ENCODE measurements at regions not wholly inside any gene's neighbourhood (a gene's known extent, or its start where the extent isn't known, plus 50 kb on each side); places are given as distances from the start of the nearest gene placed in this dataset.

GRCh38 chr13:37209621-37210580 is 104.4 kb upstream of the CSNK1A1L start:
- no peak overlapping the region for H3K4me3 Mint-ChIP-seq
- no peaks in the 10 kb centered on the region for H3K36me3 Mint-ChIP-seq

GRCh38 chr13:37207691-37208451 is 102.4 kb upstream of the CSNK1A1L start:
- no peak for DNase-seq
- Histone ChIP-seq H3K4me3 (ENCODE audit: low read length) (no peak overlapping the region), H3K9me3 (ENCODE audit: control insufficient read depth, insufficient read depth, low read length) (no peaks in the 10 kb centered on the region), H3K4me1 (ENCODE audit: control insufficient read depth, insufficient read depth, low read length) (no peaks in the 10 kb centered on the region), H3K27me3 (ENCODE audit: control insufficient read depth, insufficient read depth, low read length) (no peaks in the 10 kb centered on the region), H3K27ac (ENCODE audit: low read length) (no peak overlapping the region), H3K36me3 (ENCODE audit: control insufficient read depth, insufficient read depth, low read length) (no peaks in the 10 kb centered on the region)
- no peak overlapping the region for H3K27ac Mint-ChIP-seq
- intact Hi-C loops (cut with micrococcal nuclease) = no loop called here
- no peak for ATAC-seq
- H3K4me3 Mint-ChIP-seq = no peak overlapping the region
- H3K36me3 Mint-ChIP-seq = no peaks in the 10 kb centered on the region
- H3K9me3 Mint-ChIP-seq = peaks cover 6 to 8% of the 10 kb centered on the region in 2 donors
- H3K27me3 Mint-ChIP-seq (ENCODE audit: low read depth in 2 of 2) = no peaks in the 10 kb centered on the region
- no peaks in the 10 kb centered on the region for H3K4me1 Mint-ChIP-seq
- TF ChIP-seq CTCF (IDR thresholded peaks at IDR 0.05) = no peak
- 100% methylated on average over 1 of the region's 4 CpGs for WGBS (ENCODE audit: insufficient coverage)

More at GRCh38 chr13:37209621-37210580, 104.4 kb upstream of the CSNK1A1L start:
- no peak overlapping the region for H3K4me3 ChIP-seq (ENCODE audit: low read length)
- H3K27ac Mint-ChIP-seq = no peak overlapping the region
- H3K27me3 Mint-ChIP-seq (ENCODE audit: low read depth in 2 of 2) = no peaks in the 10 kb centered on the region
- H3K9me3 Mint-ChIP-seq = peaks cover 8% of the 10 kb centered on the region in 2 donors
- no peak for TF ChIP-seq CTCF (IDR thresholded peaks at IDR 0.05)
- no peaks in the 10 kb centered on the region for H3K4me1 Mint-ChIP-seq
- H3K36me3 ChIP-seq (ENCODE audit: control insufficient read depth, insufficient read depth, low read length) = no peaks in the 10 kb centered on the region
- H3K4me1 ChIP-seq (ENCODE audit: control insufficient read depth, insufficient read depth, low read length) = no peaks in the 10 kb centered on the region
- no peak overlapping the region for H3K27ac ChIP-seq (ENCODE audit: low read length)
- no peaks in the 10 kb centered on the region for H3K27me3 ChIP-seq (ENCODE audit: control insufficient read depth, insufficient read depth, low read length)
- intact Hi-C loops (cut with micrococcal nuclease) = no loop called here
- DNase-seq (no peak), ATAC-seq (no peak)
- WGBS (ENCODE audit: insufficient coverage) = 80% methylated on average over 3 of the region's 4 CpGs
- no peaks in the 10 kb centered on the region for H3K9me3 ChIP-seq (ENCODE audit: control insufficient read depth, insufficient read depth, low read length)

- no peak for ATAC-seq
- Mint-ChIP-seq H3K27me3 (ENCODE audit: low read depth in 2 of 2) (no peaks in the 10 kb centered on the region), H3K9me3 (peaks cover 0 to 8% of the 10 kb centered on the region in 2 donors), H3K36me3 (no peaks in the 10 kb centered on the region), H3K27ac (no peak overlapping the region), H3K4me3 (no peak overlapping the region), H3K4me1 (no peaks in the 10 kb centered on the region)
- no peak for DNase-seq
- intact Hi-C loops (cut with micrococcal nuclease) = no loop called here
- no peaks in the 10 kb centered on the region for H3K4me1 ChIP-seq (ENCODE audit: control insufficient read depth, insufficient read depth, low read length)
- WGBS (ENCODE audit: insufficient coverage) = 100% methylated on average over 1 of the region's 2 CpGs
- no peak overlapping the region for H3K4me3 ChIP-seq (ENCODE audit: low read length)
- H3K27ac ChIP-seq (ENCODE audit: low read length) = no peak overlapping the region
- no peaks in the 10 kb centered on the region for H3K27me3 ChIP-seq (ENCODE audit: control insufficient read depth, insufficient read depth, low read length)
- TF ChIP-seq CTCF (IDR thresholded peaks at IDR 0.05) = no peak
- H3K9me3 ChIP-seq (ENCODE audit: control insufficient read depth, insufficient read depth, low read length) = peaks cover 8% of the 10 kb centered on the region
- H3K36me3 ChIP-seq (ENCODE audit: control insufficient read depth, insufficient read depth, low read length) = no peaks in the 10 kb centered on the region
Measured at GRCh38 chr13:37202264-37202663, 96.8 kb upstream of the CSNK1A1L start.
